Fibroblast of lung (primary cell): ENCODE measurements at regions not wholly inside any gene's neighbourhood (a gene's known extent, or its start where the extent isn't known, plus 50 kb on each side); places are given as distances from the start of the nearest gene placed in this dataset.

ENCODE experiments used
- CTCF ChIP-seq, 2 donors: IDR thresholded peaks in 1 of 2; conservative IDR thresholded peaks in 1 of 2; 1 replicate in 1 of 2; 2 replicates in 1 of 2; pipeline ENCODE4 v1.5.1; 2011 to 2012; ENCODE audit warnings: low read length in 2 of 2, control low read depth in 1 of 2, inconsistent platforms in 1 of 2, low read depth in 1 of 2, mild to moderate bottlenecking in 1 of 2
- EZH2 ChIP-seq: IDR thresholded peaks from 2 replicates; pipeline ENCODE4 v1.5.1; 2012; ENCODE audit warnings: low read length, control low read depth, mild to moderate bottlenecking; ENCODE audit errors: missing control alignments

GRCh38 chr3:110806924-110807323 lies 264.7 kb upstream of the NECTIN3 start:
- no peak for TF ChIP-seq CTCF (conservative IDR thresholded peaks at IDR 0.05 in 1 of 2, IDR thresholded peaks at IDR 0.05 in 1 of 2; ENCODE audit: low read depth in 1 of 2, low read length in 2 of 2)
- TF ChIP-seq EZH2: no peak
